ENCODE measurements at regions not wholly inside any gene's neighbourhood (a gene's known extent, or its start where the extent isn't known, plus 50 kb on each side); places are given as distances from the start of the nearest gene placed in this dataset.

DNA sequence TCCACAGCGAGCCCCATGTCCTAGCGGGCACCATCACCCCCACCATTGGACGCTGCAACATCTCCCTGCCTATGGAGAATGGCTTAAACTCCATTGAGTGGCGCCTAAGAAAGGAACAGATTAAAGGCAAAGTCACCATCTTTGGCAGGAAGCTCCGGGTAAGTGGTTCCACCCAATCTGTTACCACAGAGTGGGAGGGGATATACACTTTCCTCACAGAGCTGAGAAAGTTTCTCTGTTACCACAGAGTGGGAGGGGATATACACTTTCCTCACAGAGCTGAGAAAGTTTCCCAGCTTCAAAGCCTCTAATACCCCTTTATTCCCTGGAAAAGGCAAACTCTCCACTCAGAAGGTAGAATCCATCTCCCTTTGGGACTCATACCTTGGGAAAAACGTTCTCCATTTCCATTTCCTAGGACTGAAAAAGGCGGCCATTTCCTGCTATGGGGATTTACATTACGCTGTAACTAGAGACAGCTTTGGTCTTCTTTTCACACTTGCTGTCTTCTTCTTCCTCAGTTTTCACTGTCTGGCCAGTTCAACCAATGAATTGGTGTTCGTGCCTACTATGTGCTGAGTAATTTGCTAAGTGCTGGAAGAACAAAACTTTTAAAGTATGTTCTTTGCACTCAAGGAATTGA, 63.4 kb upstream of the WWC1 start:
- intact Hi-C loops (cut with DNase I; ENCODE audit: low total_unique reads): no loop called here
- 46 to 73% (median 70%) methylated on average over 9 of the region's 9 CpGs for WGBS, 5 donors

DNA sequence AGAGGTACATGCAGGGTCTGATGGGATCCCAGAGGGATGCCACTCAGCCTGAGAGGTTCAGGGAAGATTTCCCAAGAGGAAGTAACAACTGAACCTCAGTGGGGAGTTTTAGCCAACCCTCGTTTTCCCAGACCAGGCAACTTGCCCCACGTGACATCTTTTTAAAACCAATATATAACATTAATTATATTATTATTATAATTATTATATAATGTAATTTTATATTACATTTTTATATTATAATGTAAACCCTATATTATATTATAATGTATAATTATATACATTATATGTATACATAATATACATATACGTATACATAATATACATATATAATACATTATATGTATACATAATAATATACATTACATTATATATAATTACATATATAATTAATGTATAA, 62.8 kb upstream of the WWC1 start:
- intact Hi-C loops (cut with DNase I; ENCODE audit: low total_unique reads): no loop called here
- no peaks in the 10 kb centered on the region for H3K4me1 ChIP-seq
- H3K27me3 ChIP-seq (replicated peaks in 1 of 7): peaks cover 0 to 9% (median 0%) of the 10 kb centered on the region in 7 donors
- TF ChIP-seq POLR2AphosphoS5 (IDR thresholded peaks at IDR 0.05) (no peak), POLR2A (IDR thresholded peaks at IDR 0.05) (no peak)
- TF ChIP-seq, protein P1, sequence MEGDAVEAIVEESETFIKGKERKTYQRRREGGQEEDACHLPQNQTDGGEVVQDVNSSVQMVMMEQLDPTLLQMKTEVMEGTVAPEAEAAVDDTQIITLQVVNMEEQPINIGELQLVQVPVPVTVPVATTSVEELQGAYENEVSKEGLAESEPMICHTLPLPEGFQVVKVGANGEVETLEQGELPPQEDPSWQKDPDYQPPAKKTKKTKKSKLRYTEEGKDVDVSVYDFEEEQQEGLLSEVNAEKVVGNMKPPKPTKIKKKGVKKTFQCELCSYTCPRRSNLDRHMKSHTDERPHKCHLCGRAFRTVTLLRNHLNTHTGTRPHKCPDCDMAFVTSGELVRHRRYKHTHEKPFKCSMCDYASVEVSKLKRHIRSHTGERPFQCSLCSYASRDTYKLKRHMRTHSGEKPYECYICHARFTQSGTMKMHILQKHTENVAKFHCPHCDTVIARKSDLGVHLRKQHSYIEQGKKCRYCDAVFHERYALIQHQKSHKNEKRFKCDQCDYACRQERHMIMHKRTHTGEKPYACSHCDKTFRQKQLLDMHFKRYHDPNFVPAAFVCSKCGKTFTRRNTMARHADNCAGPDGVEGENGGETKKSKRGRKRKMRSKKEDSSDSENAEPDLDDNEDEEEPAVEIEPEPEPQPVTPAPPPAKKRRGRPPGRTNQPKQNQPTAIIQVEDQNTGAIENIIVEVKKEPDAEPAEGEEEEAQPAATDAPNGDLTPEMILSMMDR (IDR thresholded peaks at IDR 0.05 in 8 of 11, conservative IDR thresholded peaks at IDR 0.05 in 3 of 11): no peak
- H3K4me3 ChIP-seq: no peak overlapping the region
- WGBS, 5 donors: 60 to 86% (median 78%) methylated on average over 3 of the region's 3 CpGs
- DNase-seq: no peak
- H3K36me3 ChIP-seq: no peaks in the 10 kb centered on the region
- no peaks in the 10 kb centered on the region for H3K9me3 ChIP-seq
- H3K27ac ChIP-seq: peak overlapping the region in 1 of 8 donors; percentile 36

More for the DNA sequence above, 63.4 kb upstream of the WWC1 start:
- Histone ChIP-seq H3K9me3 (no peaks in the 10 kb centered on the region), H3K27ac (peak overlapping the region in 2 of 8 donors; percentile 36 to 46), H3K4me1 (no peaks in the 10 kb centered on the region), H3K27me3 (replicated peaks in 1 of 7) (peaks cover 0 to 15% (median 0%) of the 10 kb centered on the region in 7 donors), H3K4me3 (no peak overlapping the region), H3K36me3 (no peaks in the 10 kb centered on the region)
- TF ChIP-seq POLR2A (IDR thresholded peaks at IDR 0.05): no peak
- TF ChIP-seq, protein P1 (IDR thresholded peaks at IDR 0.05 in 8 of 11, conservative IDR thresholded peaks at IDR 0.05 in 3 of 11): no peak
- no peak for TF ChIP-seq POLR2AphosphoS5 (IDR thresholded peaks at IDR 0.05)
- DNase-seq: no peak

DNA sequence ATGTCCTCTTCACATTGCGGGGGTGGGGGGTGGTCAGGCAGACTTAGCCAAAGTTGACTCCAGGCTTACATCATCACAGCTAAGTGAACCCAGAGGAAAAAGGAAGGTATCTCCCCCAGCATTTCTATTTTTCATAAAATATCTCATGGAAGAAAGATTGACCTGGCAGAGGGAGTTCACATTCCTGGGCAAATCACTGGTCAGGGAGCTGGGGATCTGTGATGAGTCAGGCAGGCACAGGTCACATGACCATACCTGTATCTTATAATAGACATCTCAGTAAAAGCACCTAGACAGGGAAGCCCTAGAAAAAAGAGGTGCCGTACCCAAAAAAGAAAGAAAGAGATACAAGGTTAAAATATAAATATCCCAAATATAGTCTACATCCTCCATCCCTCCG, 57.3 kb upstream of the WWC1 start:
- no peaks in the 10 kb centered on the region for H3K36me3 ChIP-seq
- 89 to 97% (median 94%) methylated on average over 3 of the region's 3 CpGs for WGBS, 5 donors
- no peaks in the 10 kb centered on the region for H3K9me3 ChIP-seq
- H3K27ac ChIP-seq: no peak overlapping the region
- no peaks in the 10 kb centered on the region for H3K4me1 ChIP-seq
- H3K4me3 ChIP-seq: no peak overlapping the region
- intact Hi-C loops (cut with DNase I; ENCODE audit: low total_unique reads): no loop called here
- H3K27me3 ChIP-seq (replicated peaks in 1 of 7): peaks cover 0 to 9% (median 0%) of the 10 kb centered on the region in 7 donors
- no peak for DNase-seq
- TF ChIP-seq POLR2AphosphoS5 (IDR thresholded peaks at IDR 0.05) (no peak), POLR2A (IDR thresholded peaks at IDR 0.05) (no peak)
- TF ChIP-seq, protein P1 (IDR thresholded peaks at IDR 0.05 in 8 of 11, conservative IDR thresholded peaks at IDR 0.05 in 3 of 11): no peak

DNA sequence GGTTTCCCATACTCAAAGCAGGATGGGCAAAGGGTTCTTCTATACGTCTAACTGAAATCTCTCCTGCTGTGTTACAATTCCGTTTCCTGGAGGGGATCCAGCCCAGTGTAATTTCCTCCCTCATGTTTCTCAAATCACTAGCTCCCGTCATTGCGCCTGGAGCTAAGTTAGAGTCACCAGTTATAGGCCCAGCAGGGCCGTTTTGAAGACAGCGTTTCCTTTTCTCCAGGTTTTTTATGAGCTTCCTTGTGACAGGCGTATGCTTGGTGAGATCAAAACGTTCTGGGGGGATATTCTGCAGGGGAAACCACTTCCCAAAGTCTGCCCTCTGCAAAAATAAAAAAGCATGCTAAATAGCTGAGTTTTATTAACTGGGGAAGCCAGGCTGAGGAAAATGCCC, 53.0 kb upstream of the WWC1 start:
- no peak overlapping the region for H3K4me3 ChIP-seq
- no peaks in the 10 kb centered on the region for H3K27me3 ChIP-seq (replicated peaks in 1 of 7)
- no peak overlapping the region for H3K27ac ChIP-seq
- no peaks in the 10 kb centered on the region for H3K4me1 ChIP-seq
- no peak for DNase-seq
- 28 to 42% (median 35%) methylated on average over 8 of the region's 8 CpGs for WGBS, 5 donors
- peaks cover 0 to 4% (median 0%) of the 10 kb centered on the region in 8 donors for H3K9me3 ChIP-seq
- TF ChIP-seq, protein P1 (IDR thresholded peaks at IDR 0.05 in 8 of 11, conservative IDR thresholded peaks at IDR 0.05 in 3 of 11): no peak
- TF ChIP-seq POLR2AphosphoS5 (IDR thresholded peaks at IDR 0.05) (no peak), POLR2A (IDR thresholded peaks at IDR 0.05) (no peak)
- intact Hi-C loops (cut with DNase I; ENCODE audit: low total_unique reads): no loop called here
- no peaks in the 10 kb centered on the region for H3K36me3 ChIP-seq
